ENCODE measurements at regions not wholly inside any gene's neighbourhood (a gene's known extent, or its start where the extent isn't known, plus 50 kb on each side); places are given as distances from the start of the nearest gene placed in this dataset.

DNA sequence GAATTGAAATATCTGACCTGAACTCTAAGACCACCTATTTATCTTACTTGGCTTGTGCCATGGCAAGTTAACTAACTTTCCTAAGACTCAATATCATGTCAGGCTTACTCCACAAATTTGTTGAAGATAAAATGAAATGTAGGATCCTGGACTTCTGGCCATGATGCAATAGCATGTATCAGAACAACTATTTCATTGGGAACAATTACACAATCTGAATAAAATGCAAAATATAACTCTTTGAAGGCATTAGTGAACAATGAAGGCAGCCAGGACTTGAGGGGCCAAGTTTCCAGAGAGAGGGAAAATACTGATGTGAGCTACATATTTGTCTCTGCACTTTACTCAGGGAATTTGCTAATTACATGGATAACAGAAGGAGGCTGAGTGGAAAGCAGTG is 476.5 kb upstream of the ACVR2A start:
- Mint-ChIP-seq H3K9me3 (ENCODE audit: low read depth) (peaks cover 9% of the 10 kb centered on the region), H3K27me3 (peaks cover 7% of the 10 kb centered on the region), H3K27ac (no peak overlapping the region), H3K4me1 (ENCODE audit: low read depth) (peaks cover 4% of the 10 kb centered on the region), H3K36me3 (ENCODE audit: insufficient read depth) (no peaks in the 10 kb centered on the region), H3K4me3 (ENCODE audit: low read depth) (no peak overlapping the region)
- TF ChIP-seq, protein P1, sequence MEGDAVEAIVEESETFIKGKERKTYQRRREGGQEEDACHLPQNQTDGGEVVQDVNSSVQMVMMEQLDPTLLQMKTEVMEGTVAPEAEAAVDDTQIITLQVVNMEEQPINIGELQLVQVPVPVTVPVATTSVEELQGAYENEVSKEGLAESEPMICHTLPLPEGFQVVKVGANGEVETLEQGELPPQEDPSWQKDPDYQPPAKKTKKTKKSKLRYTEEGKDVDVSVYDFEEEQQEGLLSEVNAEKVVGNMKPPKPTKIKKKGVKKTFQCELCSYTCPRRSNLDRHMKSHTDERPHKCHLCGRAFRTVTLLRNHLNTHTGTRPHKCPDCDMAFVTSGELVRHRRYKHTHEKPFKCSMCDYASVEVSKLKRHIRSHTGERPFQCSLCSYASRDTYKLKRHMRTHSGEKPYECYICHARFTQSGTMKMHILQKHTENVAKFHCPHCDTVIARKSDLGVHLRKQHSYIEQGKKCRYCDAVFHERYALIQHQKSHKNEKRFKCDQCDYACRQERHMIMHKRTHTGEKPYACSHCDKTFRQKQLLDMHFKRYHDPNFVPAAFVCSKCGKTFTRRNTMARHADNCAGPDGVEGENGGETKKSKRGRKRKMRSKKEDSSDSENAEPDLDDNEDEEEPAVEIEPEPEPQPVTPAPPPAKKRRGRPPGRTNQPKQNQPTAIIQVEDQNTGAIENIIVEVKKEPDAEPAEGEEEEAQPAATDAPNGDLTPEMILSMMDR (IDR thresholded peaks at IDR 0.05; ENCODE audit: unreplicated experiment): no peak
- no peak for DNase-seq (ENCODE audit: low spot score, unreplicated experiment)

DNA sequence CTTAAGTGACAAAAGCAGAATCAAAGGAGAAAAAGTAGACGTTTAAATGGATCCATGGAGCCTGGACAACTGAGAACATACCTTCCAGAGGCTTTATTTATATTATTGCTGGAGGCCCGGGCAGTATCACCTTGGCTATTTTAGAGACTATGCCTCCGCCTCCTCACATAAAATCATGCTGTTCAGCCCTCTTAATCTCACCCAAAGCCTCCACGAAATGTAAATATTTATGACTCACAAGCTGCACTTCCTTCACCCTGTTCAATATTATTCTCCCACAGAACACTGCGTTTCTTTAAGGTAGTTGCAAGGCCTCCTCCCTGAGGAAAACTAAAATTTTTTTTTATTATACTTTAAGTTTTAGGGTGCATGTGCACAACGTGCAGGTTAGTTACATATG is 478.6 kb upstream of the ACVR2A start:
- TF ChIP-seq, protein P1 (IDR thresholded peaks at IDR 0.05; ENCODE audit: unreplicated experiment): no peak
- Mint-ChIP-seq H3K36me3 (ENCODE audit: insufficient read depth) (no peaks in the 10 kb centered on the region), H3K27ac (no peak overlapping the region), H3K27me3 (peaks cover 7% of the 10 kb centered on the region), H3K4me3 (ENCODE audit: low read depth) (no peak overlapping the region), H3K9me3 (ENCODE audit: low read depth) (peaks cover 9% of the 10 kb centered on the region), H3K4me1 (ENCODE audit: low read depth) (peaks cover 1% of the 10 kb centered on the region)
- DNase-seq (ENCODE audit: low spot score, unreplicated experiment): no peak

DNA sequence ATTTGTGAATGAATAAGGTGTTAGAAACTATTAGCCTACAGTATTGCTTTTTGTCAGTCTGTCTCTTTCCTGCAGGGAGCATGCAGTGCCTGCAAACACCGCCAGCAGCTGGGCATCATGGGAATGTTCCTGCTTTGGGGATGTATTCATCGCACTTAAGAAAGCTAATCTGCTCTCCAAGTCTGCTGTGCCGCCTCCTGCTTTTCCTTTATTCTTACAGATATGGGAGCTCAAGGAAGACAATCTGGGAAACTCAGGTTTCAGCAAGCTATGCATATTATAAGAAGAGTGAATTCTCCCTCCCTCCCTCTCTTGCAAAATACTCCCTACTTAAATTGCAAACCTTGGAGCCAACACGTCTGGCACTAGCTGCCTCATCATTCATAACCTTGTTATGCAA is 479.2 kb upstream of the ACVR2A start:
- TF ChIP-seq, protein P1 (IDR thresholded peaks at IDR 0.05; ENCODE audit: unreplicated experiment): no peak
- H3K9me3 Mint-ChIP-seq (ENCODE audit: low read depth): peaks cover 5% of the 10 kb centered on the region
- H3K27ac Mint-ChIP-seq: no peak overlapping the region
- H3K4me3 Mint-ChIP-seq (ENCODE audit: low read depth): no peak overlapping the region
- DNase-seq (ENCODE audit: low spot score, unreplicated experiment): no peak
- H3K36me3 Mint-ChIP-seq (ENCODE audit: insufficient read depth): no peaks in the 10 kb centered on the region
- H3K4me1 Mint-ChIP-seq (ENCODE audit: low read depth): peaks cover 1% of the 10 kb centered on the region
- peaks cover 7% of the 10 kb centered on the region for H3K27me3 Mint-ChIP-seq

DNA sequence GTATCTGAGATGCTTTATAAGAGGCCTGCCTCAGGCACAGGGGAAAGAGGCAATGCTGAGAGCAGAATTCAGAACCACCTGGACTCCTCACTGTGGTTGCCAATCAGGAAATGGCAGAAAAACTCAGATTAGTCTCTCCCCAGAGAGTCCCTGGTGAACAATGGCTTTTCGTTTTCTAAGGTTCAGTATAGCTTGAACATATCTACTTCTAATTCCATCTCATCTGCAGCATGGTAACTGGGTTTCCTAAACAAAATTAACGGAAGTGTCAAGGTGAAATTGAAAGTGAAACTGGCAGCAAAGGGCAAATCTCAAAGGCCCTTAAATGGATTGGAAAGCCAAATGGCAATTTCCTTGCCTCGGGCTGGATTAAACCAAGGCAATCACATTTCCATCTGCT is 480.2 kb upstream of the ACVR2A start:
- peaks cover 7% of the 10 kb centered on the region for H3K27me3 Mint-ChIP-seq
- H3K36me3 Mint-ChIP-seq (ENCODE audit: insufficient read depth): no peaks in the 10 kb centered on the region
- H3K27ac Mint-ChIP-seq: no peak overlapping the region
- H3K9me3 Mint-ChIP-seq (ENCODE audit: low read depth): peaks cover 4% of the 10 kb centered on the region
- TF ChIP-seq, protein P1 (IDR thresholded peaks at IDR 0.05; ENCODE audit: unreplicated experiment): no peak
- no peak overlapping the region for H3K4me3 Mint-ChIP-seq (ENCODE audit: low read depth)
- DNase-seq (ENCODE audit: low spot score, unreplicated experiment): no peak
- H3K4me1 Mint-ChIP-seq (ENCODE audit: low read depth): peaks cover 1% of the 10 kb centered on the region

DNA sequence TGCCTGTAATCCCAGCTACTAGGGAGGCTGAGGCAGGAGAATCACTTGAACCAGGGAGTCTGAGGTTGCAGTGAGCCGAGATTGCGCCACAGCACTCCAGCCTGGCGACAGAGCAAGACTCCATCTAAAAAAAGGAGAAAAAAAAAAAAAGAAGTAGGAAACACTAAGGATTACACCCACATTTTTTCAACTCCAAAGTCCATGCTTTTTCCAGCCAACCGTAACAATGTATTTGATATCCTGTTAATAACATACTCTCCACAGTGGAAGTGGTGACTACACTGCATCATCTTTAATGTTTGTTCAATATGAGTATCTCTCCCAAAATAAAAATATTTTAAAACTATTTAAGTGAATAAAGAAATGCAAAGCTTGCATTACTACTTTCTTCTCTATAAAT is 481.6 kb upstream of the ACVR2A start:
- peaks cover 7% of the 10 kb centered on the region for H3K27me3 Mint-ChIP-seq
- H3K4me1 Mint-ChIP-seq (ENCODE audit: low read depth): peaks cover 1% of the 10 kb centered on the region
- no peak overlapping the region for H3K4me3 Mint-ChIP-seq (ENCODE audit: low read depth)
- TF ChIP-seq, protein P1 (IDR thresholded peaks at IDR 0.05; ENCODE audit: unreplicated experiment): no peak
- no peaks in the 10 kb centered on the region for H3K36me3 Mint-ChIP-seq (ENCODE audit: insufficient read depth)
- H3K9me3 Mint-ChIP-seq (ENCODE audit: low read depth): peaks cover under 1% of the 10 kb centered on the region
- H3K27ac Mint-ChIP-seq: no peak overlapping the region
- DNase-seq (ENCODE audit: low spot score, unreplicated experiment): no peak

All from progenitor cell of endocrine pancreas (in vitro differentiated cells).